Adrenal gland (tissue), 9 donors: ENCODE measurements at regions not wholly inside any gene's neighbourhood (a gene's known extent, or its start where the extent isn't known, plus 50 kb on each side); places are given as distances from the start of the nearest gene placed in this dataset.

Experiments used
- DNase-seq, 7 donors: peaks; one replicate each; pipeline ENCODE4 v3.0.0-alpha.2; 2019 to 2020
- H3K27ac ChIP-seq, 5 donors: fragments of 200-600 bp; sonication (generic) in 4 of 5; 1 replicate in 3 of 5; 2 replicates in 2 of 5; pipeline versions ENCODE4 v1.5.1 to v1.8.0; 2016 to 2020; ENCODE audit warnings: mild to moderate bottlenecking in 1 of 5
- H3K27me3 ChIP-seq: fragments of 200-600 bp; 2 replicates; pipeline ENCODE4 v1.8.0; 2021
- H3K36me3 ChIP-seq, 2 donors: fragments of 200-600 bp; replicated peaks in 1 of 2; 1 replicate in 1 of 2; 2 replicates in 1 of 2; pipeline versions ENCODE4 v1.5.1 to v1.8.0; 2018 to 2022
- H3K4me1 ChIP-seq, 2 donors: fragments of 200-600 bp; replicated peaks in 1 of 2; 1 replicate in 1 of 2; 2 replicates in 1 of 2; pipeline versions ENCODE4 v1.5.1 to v1.8.0; 2018 to 2021
- H3K4me3 ChIP-seq, 4 donors: fragments of 200-600 bp; sonication (generic) in 3 of 4; one replicate each; pipeline ENCODE4 v1.5.1; 2016 to 2018
- H3K9me3 ChIP-seq, 3 donors: fragments of 200-600 bp; sonication (generic) in 1 of 3; replicated peaks in 1 of 3; 1 replicate in 2 of 3; 2 replicates in 1 of 3; pipeline versions ENCODE4 v1.5.1 to v1.8.0; 2016 to 2021
- CTCF ChIP-seq, 6 experiments: fragments of 450-650 bp in 4 of 6; fragments of 200-600 bp in 2 of 6; sonication (generic) in 1 of 6; IDR thresholded peaks; 1 replicate in 5 of 6; 2 replicates in 1 of 6; pipeline versions ENCODE4 v1.5.1 to v1.8.0; 2016 to 2021; ENCODE audit warnings: antibody characterized with exemption in 6 of 6, mild to moderate bottlenecking in 2 of 6, moderate library complexity in 1 of 6
- POLR2A ChIP-seq, 2 donors: fragments of 450-650 bp; IDR thresholded peaks; one replicate each; pipeline ENCODE4 v1.6.1; 2017; ENCODE audit warnings: antibody characterized with exemption in 2 of 2, mild to moderate bottlenecking in 2 of 2, moderate library complexity in 1 of 2
- WGBS, 4 donors: extraction: QIAGEN DNeasy Blood & Tissue Kit in 2 of 4; methylation state at CpG; one replicate each; pipeline versions ENCODE4 v1.1.5 to v1.1.7; 2013 to 2017; 5-methylcytosine and 5-hydroxymethylcytosine counted together
- intact Hi-C, 2 donors: fragments of 100-400 bp; cut with DNase I; formaldehyde crosslinking; loops; one replicate each; pipeline versions ENCODE4 v1.14.1 to v1.15.0; 2022 to 2023
- donor health status: healthy with polysubstance abuse.
- donor health status: Bipolar disorder and iron deficiency.
- donor health status: DM: yes; HTN: yes; CAD: no.
- donor health status: DM: no; HTN: no; CAD: no.
- donor health status: DM: no; HTN: no; CAD: no.

- WGBS, 4 donors = 77 to 82% (median 79%) methylated on average over 4 of the region's 4 CpGs
- Histone ChIP-seq H3K27me3 (no peaks in the 10 kb centered on the region), H3K9me3 (no peaks in the 10 kb centered on the region)
Measured at GRCh38 chr12:111100554-111100953, 180.2 kb upstream of the MYL2 start.

GRCh38 chr12:111100003-111100402 is 179.6 kb upstream of the MYL2 start:
- intact Hi-C loops = no loop called here
- 84 to 85% (median 84%) methylated on average over 14 to 15 of the region's 15 CpGs for WGBS, 4 donors
- TF ChIP-seq CTCF (IDR thresholded peaks at IDR 0.05) = no peak
- no peak for TF ChIP-seq POLR2A (IDR thresholded peaks at IDR 0.05)
- no peak overlapping the region for H3K27ac ChIP-seq
- no peak overlapping the region for H3K4me3 ChIP-seq
- H3K27me3 ChIP-seq = no peaks in the 10 kb centered on the region
- DNase-seq = no peak
- H3K9me3 ChIP-seq = no peaks in the 10 kb centered on the region
- H3K36me3 ChIP-seq = no peaks in the 10 kb centered on the region
- H3K4me1 ChIP-seq = no peaks in the 10 kb centered on the region

More at GRCh38 chr12:111100554-111100953, 180.2 kb upstream of the MYL2 start:
- intact Hi-C loops = no loop called here
- Histone ChIP-seq H3K27ac (no peak overlapping the region), H3K4me1 (no peaks in the 10 kb centered on the region), H3K36me3 (no peaks in the 10 kb centered on the region), H3K4me3 (no peak overlapping the region)
- TF ChIP-seq CTCF (IDR thresholded peaks at IDR 0.05) = no peak
- no peak for TF ChIP-seq POLR2A (IDR thresholded peaks at IDR 0.05)
- DNase-seq = no peak

GRCh38 chr12:111099186-111099585 is 178.8 kb upstream of the MYL2 start:
- Histone ChIP-seq H3K27ac (no peak overlapping the region), H3K9me3 (no peaks in the 10 kb centered on the region), H3K4me3 (no peak overlapping the region), H3K36me3 (no peaks in the 10 kb centered on the region), H3K4me1 (no peaks in the 10 kb centered on the region), H3K27me3 (peaks cover 5% of the 10 kb centered on the region)
- intact Hi-C loops = no loop called here
- 56 to 77% (median 69%) methylated on average over 4 to 8 of the region's 8 CpGs for WGBS, 4 donors
- no peak for DNase-seq
- TF ChIP-seq POLR2A (IDR thresholded peaks at IDR 0.05) (no peak), CTCF (IDR thresholded peaks at IDR 0.05) (no peak)

GRCh38 chr12:111094157-111095010 is 174.0 kb upstream of the MYL2 start:
- no peak for DNase-seq
- TF ChIP-seq POLR2A (IDR thresholded peaks at IDR 0.05) (no peak), CTCF (IDR thresholded peaks at IDR 0.05) (no peak)
- Histone ChIP-seq H3K27ac (no peak overlapping the region), H3K4me1 (no peaks in the 10 kb centered on the region), H3K27me3 (peaks cover 7% of the 10 kb centered on the region), H3K9me3 (no peaks in the 10 kb centered on the region), H3K4me3 (no peak overlapping the region), H3K36me3 (no peaks in the 10 kb centered on the region)
- 71 to 81% (median 75%) methylated on average over 15 to 16 of the region's 16 CpGs for WGBS, 4 donors
- intact Hi-C loops = no loop called here
